Adrenal gland (tissue), 5 donors: ENCODE measurements at regions not wholly inside any gene's neighbourhood (a gene's known extent, or its start where the extent isn't known, plus 50 kb on each side); places are given as distances from the start of the nearest gene placed in this dataset.

Experiments used
- CTCF ChIP-seq, 6 experiments: fragments of 450-650 bp in 4 of 6; fragments of 200-600 bp in 2 of 6; sonication (generic) in 1 of 6; IDR thresholded peaks; 1 replicate in 5 of 6; 2 replicates in 1 of 6; pipeline versions ENCODE4 v1.5.1 to v1.8.0; 2016 to 2021; ENCODE audit warnings: antibody characterized with exemption in 6 of 6, mild to moderate bottlenecking in 2 of 6, moderate library complexity in 1 of 6
- POLR2A ChIP-seq, 2 donors: fragments of 450-650 bp; IDR thresholded peaks; one replicate each; pipeline ENCODE4 v1.6.1; 2017; ENCODE audit warnings: antibody characterized with exemption in 2 of 2, mild to moderate bottlenecking in 2 of 2, moderate library complexity in 1 of 2
- donor health status: DM: no; HTN: no; CAD: no.

DNA sequence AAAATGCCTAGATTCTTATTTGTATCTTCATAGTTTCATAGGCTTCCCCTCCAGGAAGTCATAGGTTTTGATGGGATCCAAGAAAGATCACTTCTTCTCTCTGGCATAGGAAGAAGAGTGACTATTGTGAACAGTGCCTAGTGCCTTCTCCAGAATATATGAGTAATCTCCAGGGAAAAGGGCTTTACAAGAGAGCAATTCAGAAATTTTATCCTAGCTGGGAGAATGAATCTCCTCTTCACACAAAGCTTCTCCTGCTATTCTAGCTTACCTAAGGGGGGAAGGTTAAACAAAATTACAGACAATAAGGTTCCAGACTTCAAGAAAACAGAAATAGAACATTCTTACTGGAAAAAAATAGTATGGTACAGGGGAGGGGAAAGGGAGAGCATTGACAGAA lies 1193.3 kb upstream of the CDH6 start:
- TF ChIP-seq POLR2A (IDR thresholded peaks at IDR 0.05) (no peak), CTCF (IDR thresholded peaks at IDR 0.05) (no peak)
